ENCODE measurements at regions not wholly inside any gene's neighbourhood (a gene's known extent, or its start where the extent isn't known, plus 50 kb on each side); places are given as distances from the start of the nearest gene placed in this dataset.

- no peak for DNase-seq
These were observed 410.4 kb upstream of the NPVF start for GRCh38 chr7:25638590-25639244.

DNA sequence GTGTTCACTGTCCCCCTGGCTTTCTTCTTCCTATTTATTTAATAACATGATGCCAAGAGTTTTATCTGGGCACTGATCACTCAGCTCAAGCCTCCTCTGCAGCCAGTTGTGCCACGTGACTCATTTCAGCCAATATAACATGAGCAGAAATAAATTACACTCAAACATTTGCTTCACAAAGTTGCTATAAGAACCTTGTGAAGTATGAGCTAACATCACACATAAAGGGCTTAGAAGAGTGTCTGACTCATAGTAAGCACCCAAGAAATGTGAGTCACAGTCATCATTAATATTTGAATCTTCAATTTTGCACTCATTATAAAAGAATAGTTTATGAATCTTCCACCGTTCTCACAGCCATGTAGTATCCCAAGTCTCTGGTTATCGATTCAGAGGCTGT is 414.6 kb upstream of the NPVF start:
- no peak for DNase-seq

DNA sequence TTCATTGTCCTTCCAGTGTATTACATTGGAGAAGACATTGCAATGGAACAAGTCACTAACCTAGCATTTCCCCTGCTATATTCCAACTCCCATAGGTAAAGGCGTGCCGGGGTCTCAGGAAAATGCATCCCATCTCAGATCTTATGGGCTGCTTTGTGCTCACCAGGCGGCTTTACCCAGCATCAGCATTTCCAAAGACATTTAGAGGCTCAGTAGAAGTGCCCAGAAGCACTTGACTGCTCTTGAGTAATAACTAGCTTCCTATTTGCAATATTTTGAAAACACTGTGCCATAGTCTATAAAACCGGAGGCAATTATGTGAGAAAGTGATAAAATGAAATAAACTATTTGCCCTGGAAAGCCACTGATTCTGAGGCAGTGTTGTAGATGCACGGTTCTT is 415.0 kb upstream of the NPVF start:
- DNase-seq: no peak

GRCh38 chr7:25643770-25644394 is 415.6 kb upstream of the NPVF start:
- DNase-seq: no peak

- no peak for DNase-seq
These were observed 418.6 kb upstream of the NPVF start for GRCh38 chr7:25646726-25647413.

DNA sequence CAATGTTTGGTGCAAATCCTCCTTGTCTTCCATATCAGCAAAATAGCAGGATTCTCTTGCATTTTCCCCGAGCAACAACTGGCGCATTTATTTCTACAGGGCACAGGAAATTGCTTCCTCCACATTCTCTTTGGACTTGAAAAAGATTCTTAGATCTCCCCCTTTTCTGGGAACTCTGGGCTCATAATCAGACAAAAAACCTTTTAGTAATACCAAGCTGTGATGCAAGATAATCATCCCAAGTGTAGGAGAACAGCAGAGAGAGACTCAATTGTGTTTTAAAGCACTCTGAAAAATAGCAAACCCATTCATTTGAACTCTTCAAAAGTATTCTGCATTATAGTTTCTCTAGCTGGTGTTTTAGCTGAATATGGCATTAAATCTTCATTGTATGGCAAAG is 419.6 kb upstream of the NPVF start:
- no peak for DNase-seq

DNA sequence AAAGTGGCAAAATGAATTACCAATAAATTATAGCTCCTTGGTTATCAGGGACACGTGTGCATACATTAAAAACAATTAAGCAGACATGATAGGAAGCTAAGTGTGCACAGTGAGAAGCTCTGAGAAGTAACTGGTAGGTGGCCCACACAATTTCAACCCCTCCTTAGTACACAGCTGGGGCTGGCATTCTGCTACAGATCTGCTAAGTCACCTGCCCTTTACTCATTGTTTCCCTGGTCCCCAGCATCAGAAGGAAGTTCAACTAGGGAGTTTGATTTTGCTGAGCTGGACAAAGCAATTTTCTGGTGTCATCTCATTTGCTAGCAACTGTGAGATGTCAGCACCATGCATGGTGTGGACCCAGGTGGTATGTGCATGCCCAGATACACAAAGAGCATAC is 424.1 kb upstream of the NPVF start:
- no peak for DNase-seq

- peak in 1 of 3 experiments; percentile 36 for DNase-seq
These were observed 425.1 kb upstream of the NPVF start for GRCh38 chr7:25653384-25653783.

DNA sequence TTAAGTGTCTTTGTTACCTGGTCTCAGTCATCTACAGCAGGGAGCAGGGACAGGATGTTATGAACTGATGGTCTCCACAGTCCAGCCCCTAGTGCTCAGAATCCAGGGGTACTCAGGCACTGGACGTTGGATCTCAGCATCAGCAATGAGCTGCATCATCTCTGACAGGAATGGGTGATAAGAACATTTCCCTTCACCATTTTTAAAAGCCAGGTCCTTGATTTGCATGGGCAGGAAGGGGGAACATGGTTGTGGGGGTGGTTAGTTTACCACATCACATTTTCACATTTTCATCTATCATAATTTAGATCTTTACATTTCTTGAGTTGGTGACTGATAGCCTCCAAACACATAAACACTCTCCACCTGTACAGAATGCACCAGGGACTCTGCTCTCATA is 427.8 kb upstream of the NPVF start:
- DNase-seq: no peak

DNA sequence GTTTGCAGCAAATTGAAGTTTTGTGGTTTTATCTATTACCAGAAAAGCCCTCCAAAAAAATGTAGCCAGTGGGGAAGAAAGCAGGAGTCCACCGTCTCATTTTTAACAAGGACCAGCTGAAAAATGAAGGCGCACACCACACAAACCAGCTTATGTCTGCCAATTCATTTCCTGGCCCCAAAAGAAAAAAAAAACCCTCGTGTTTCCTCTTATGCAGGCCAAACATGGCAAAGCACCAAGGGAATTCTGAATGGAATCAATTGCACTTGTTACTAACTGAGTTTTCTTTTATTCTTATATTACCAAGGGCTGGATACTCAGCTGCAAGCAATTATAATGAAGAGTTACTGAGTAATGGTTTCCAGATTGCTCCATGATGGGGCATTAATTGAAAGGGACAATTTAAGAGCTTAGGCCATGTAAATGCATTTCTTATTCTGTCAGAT is 428.3 kb upstream of the NPVF start:
- peak in 1 of 3 experiments; percentile 63 for DNase-seq

DNA sequence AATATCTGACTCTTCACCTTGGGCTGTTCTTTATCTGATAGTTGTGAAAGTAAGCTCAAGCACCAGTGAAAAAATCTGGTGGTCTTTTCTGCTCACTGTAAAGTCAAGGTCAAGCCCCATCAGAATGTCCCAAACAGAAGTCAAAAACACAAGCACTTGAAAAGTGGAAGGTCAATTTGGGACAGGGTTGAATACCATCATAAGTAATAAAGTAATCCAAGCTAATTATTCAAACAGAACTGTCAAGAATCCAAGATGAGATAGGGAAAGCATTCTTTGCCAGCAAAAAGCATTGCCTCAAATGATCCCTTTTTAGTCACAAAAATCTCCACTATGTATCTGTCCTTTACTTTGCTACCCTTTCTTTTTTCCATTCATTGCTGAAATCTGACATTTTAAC is 430.1 kb upstream of the NPVF start:
- no peak for DNase-seq

- peak in 2 of 3 experiments; percentile 62 to 83 for DNase-seq
These were observed 431.6 kb upstream of the NPVF start for GRCh38 chr7:25659841-25660240.

DNA sequence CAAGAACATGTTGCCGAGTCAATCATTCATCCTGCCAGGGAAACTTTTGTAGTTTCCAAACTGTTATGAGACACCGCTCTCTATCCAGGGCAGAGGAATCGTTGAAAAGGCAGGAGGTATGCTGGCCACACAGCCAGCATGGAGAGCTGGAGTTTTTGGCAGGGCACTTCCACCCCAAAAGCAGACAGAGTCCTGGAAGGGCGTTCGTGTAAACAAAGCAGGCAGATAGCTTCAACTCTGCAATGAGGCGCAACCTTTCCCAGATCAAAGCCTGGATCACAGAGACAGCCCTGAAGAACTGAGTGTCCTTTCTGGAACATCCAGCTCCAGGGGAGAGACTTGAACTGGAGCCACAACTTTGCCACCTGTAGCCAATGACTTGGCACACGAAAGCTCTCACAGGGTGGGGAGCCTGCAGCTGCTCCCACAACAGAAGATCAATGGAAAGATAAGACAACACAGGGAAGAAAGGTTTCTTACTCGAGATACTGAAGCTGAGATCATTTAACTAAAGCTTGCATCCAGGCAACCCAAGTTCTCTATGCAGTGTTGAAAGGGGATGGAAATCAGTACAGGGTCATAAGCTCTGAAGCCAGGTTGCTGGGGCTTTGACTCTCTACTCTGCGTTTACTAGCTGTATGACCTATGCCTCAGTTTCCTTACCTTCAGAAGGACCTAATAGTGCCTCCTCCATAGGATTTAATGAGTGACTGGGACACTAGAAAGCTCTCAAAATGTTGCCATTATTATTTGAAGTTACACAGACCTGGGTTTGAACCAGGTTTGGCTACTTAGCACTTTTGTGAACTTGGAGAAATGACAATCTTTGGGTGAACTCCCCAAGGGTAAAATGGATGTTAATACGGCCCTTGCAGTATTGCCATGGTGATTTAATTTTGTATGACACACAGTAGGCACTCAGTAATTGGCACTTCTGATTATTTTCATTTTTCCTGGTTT is 434.8 kb upstream of the NPVF start:
- no peak for DNase-seq

- no peak for DNase-seq
These were observed 435.6 kb upstream of the NPVF start for GRCh38 chr7:25663877-25664276.

DNA sequence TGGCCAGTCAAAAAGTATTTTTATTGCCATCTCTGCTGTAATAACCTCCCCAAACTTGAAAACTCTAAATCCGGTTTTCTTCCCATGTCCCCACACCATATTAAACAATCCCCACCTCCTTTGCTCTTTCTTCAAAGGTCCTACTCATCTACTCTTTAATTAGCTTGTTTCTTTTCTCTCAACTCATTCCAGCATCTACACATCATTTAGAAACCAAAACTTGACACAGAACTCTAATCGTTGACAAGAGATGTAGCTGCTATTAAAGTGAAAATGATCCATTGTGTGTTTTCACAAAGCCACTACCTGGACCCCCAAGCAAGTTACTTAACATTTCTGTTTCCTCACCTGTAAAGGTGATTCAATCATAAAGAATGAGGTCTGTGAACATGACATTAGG is 436.3 kb upstream of the NPVF start:
- DNase-seq: no peak

DNA sequence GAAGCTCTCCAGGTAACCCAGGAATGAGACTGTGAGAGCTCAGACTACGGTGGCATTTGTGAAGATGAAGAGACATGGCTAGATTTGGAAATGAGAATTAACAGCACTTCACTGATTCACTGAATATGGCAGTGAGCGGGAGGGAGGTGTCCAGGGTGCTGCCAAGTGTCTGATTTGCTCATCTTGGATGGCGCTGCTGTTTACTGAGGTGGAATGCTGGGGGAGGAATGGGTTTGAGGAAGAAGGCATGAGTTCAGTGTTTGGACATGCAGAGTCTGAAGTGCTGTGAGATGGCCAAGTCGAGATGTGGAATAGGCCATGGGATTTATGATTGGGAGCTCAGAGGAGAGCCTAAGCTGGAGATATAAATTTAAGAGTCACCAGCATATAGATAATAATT is 437.1 kb upstream of the NPVF start:
- DNase-seq: no peak

- no peak for DNase-seq
These were observed 437.8 kb upstream of the NPVF start for GRCh38 chr7:25665903-25666670.

DNA sequence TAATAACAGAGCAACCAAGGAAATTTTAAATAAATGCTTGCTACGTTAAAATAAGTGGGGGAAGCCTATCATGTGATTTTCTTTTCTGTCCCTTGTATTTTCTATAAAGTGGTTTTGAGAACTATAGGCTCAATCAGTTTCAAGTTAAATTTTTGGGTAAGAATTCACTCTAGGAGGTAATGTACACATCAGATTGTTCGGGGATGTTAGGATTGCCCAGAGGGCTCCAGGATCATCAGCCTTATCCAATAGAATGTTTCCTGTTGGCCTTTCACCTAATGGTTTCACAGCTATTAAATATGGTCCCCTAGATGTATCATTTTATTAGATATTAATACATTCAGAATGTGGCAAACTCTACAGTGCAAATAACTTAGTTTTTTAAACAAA is 438.4 kb upstream of the NPVF start:
- DNase-seq: no peak

DNA sequence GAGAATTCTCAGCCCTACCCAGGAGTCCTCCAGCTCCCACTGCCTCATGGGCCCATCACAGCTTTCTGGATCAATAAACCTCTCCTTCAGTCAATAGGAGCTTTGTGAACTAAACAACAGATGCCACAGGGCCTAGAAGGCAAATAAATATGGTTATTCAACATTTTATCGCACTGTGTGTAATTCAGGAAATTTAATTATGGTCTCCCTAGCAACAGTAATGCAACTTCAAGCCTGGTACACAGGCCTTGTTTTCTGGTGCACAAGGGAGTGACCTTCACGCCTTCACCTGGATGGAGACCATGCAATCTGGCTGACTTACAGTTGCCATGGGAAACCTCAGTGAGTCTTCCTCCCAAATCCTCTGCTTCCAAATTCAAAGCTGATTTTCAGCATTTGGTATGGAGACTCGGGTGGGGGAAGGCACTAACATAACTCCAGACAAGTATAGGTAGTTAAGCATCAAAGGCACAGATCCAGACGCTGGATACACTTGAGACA is 441.0 kb upstream of the NPVF start:
- peak in 2 of 3 experiments; percentile 18 to 41 for DNase-seq

- DNase-seq: no peak
These were observed 441.9 kb upstream of the NPVF start for GRCh38 chr7:25669961-25670841.

- DNase-seq: no peak
These were observed 442.8 kb upstream of the NPVF start for GRCh38 chr7:25671111-25671510.

All from NCI-H1417 (cell line).